Inferior parietal cortex (tissue), 1 donor: ENCODE measurements at regions not wholly inside any gene's neighbourhood (a gene's known extent, or its start where the extent isn't known, plus 50 kb on each side); places are given as distances from the start of the nearest gene placed in this dataset.
A peak's percentile ranks its signal among the peaks of the same experiment; 100 is the strongest.

Experiments
- DNase-seq: peaks from one replicate; pipeline ENCODE4 v3.0.0-alpha.2; 2016; ENCODE audit errors: extremely low spot score

- no peak for DNase-seq
These were observed 266.1 kb upstream of the TMTC4 start for GRCh38 chr13:100940658-100941057.

GRCh38 chr13:100933841-100934240 is 259.2 kb upstream of the TMTC4 start:
- no peak for DNase-seq

GRCh38 chr13:100922599-100922998 is 248.0 kb upstream of the TMTC4 start:
- DNase-seq, result no peak

GRCh38 chr13:100921139-100921538 is 246.5 kb upstream of the TMTC4 start:
- DNase-seq, result no peak

GRCh38 chr13:100917011-100917410 is 242.4 kb upstream of the TMTC4 start:
- no peak for DNase-seq

- DNase-seq, result no peak
These were observed 238.5 kb upstream of the TMTC4 start for GRCh38 chr13:100913143-100913542.

GRCh38 chr13:100904293-100904976 is 229.8 kb upstream of the TMTC4 start:
- DNase-seq, result no peak

GRCh38 chr13:100899720-100900316 is 225.2 kb upstream of the TMTC4 start:
- DNase-seq, result no peak

GRCh38 chr13:100898431-100898830 is 223.8 kb upstream of the TMTC4 start:
- DNase-seq, result no peak

- DNase-seq, result no peak
These were observed 221.1 kb upstream of the TMTC4 start for GRCh38 chr13:100895651-100896050.

- DNase-seq, result peak; percentile 28
These were observed 218.4 kb upstream of the TMTC4 start for GRCh38 chr13:100892981-100893380.

- DNase-seq, result no peak
These were observed 216.1 kb upstream of the TMTC4 start for GRCh38 chr13:100890645-100891044.

GRCh38 chr13:100887729-100888151 is 213.1 kb upstream of the TMTC4 start:
- no peak for DNase-seq

GRCh38 chr13:100883453-100883852 is 208.9 kb upstream of the TMTC4 start:
- peak; percentile 23 for DNase-seq

GRCh38 chr13:100881291-100881864 is 206.8 kb upstream of the TMTC4 start:
- no peak for DNase-seq

- no peak for DNase-seq
These were observed 205.6 kb upstream of the TMTC4 start for GRCh38 chr13:100880166-100880565.

- DNase-seq, result no peak
These were observed 204.7 kb upstream of the TMTC4 start for GRCh38 chr13:100879255-100879654.

- no peak for DNase-seq
These were observed 201.4 kb upstream of the TMTC4 start for GRCh38 chr13:100876044-100876403.

- DNase-seq, result no peak
These were observed 200.9 kb upstream of the TMTC4 start for GRCh38 chr13:100875392-100876043.

GRCh38 chr13:100872761-100873160 is 198.2 kb upstream of the TMTC4 start:
- DNase-seq, result no peak

GRCh38 chr13:100870898-100871297 is 196.3 kb upstream of the TMTC4 start:
- no peak for DNase-seq

- no peak for DNase-seq
These were observed 186.3 kb upstream of the TMTC4 start for GRCh38 chr13:100860866-100861265.

GRCh38 chr13:100859861-100860260 is 185.3 kb upstream of the TMTC4 start:
- no peak for DNase-seq
